ENCODE measurements at regions not wholly inside any gene's neighbourhood (a gene's known extent, or its start where the extent isn't known, plus 50 kb on each side); places are given as distances from the start of the nearest gene placed in this dataset.
A peak's percentile ranks its signal among the peaks of the same experiment; 100 is the strongest.

GRCh38 chr17:79524213-79525187 is 86.4 kb downstream of the RBFOX3 start:
- peak in 2 of 8 experiments; percentile 63 to 92 for ATAC-seq (replicated peaks in 6 of 8)
- Histone ChIP-seq H3K4me3 (no peak overlapping the region), H3K27ac (no peak overlapping the region), H3K4me1 (replicated peaks in 1 of 2) (peaks cover 16 to 19% of the 10 kb centered on the region in 2 donors)
- 0 to 93% (median 82%) methylated on average over 1 to 13 of the region's 19 CpGs; no CpG with 5 or more reads in 3 of the 10 experiments for WGBS, 10 experiments
- in situ Hi-C loops (cut with MboI; ENCODE audit: low pct_unique_long_range_greater_than_20kb in 2 of 9, low sequenced_read_pairs in 9 of 9, unreplicated experiment in 9 of 9) = no loop called here

- no peak overlapping the region for H3K4me3 ChIP-seq
- in situ Hi-C loops (cut with MboI; ENCODE audit: low pct_unique_long_range_greater_than_20kb in 2 of 9, low sequenced_read_pairs in 9 of 9, unreplicated experiment in 9 of 9) = no loop called here
- 0 to 100% (median 96%) methylated on average over 1 to 2 of the region's 6 CpGs; no CpG with 5 or more reads in 4 of the 10 experiments for WGBS, 10 experiments
- ATAC-seq (replicated peaks in 6 of 8) = no peak
- peaks cover 31 to 35% of the 10 kb centered on the region in 2 donors for H3K4me1 ChIP-seq (replicated peaks in 1 of 2)
- H3K27ac ChIP-seq = no peak overlapping the region
Observed at GRCh38 chr17:79522414-79522813, 88.4 kb downstream of the RBFOX3 start.

GRCh38 chr17:79521225-79521624 is 89.6 kb downstream of the RBFOX3 start:
- H3K27ac ChIP-seq = no peak overlapping the region
- H3K4me3 ChIP-seq = no peak overlapping the region
- 0 to 89% (median 42%) methylated on average over 1 to 3 of the region's 4 CpGs; no CpG with 5 or more reads in 4 of the 10 experiments for WGBS, 10 experiments
- no peak for ATAC-seq (replicated peaks in 6 of 8)
- H3K4me1 ChIP-seq (replicated peaks in 1 of 2) = peaks cover 43 to 47% of the 10 kb centered on the region in 2 donors
- in situ Hi-C loops (cut with MboI; ENCODE audit: low pct_unique_long_range_greater_than_20kb in 2 of 9, low sequenced_read_pairs in 9 of 9, unreplicated experiment in 9 of 9) = no loop called here

GRCh38 chr17:79520167-79521165 is 90.4 kb downstream of the RBFOX3 start:
- H3K4me3 ChIP-seq = no peak overlapping the region
- in situ Hi-C loops (cut with MboI; ENCODE audit: low pct_unique_long_range_greater_than_20kb in 2 of 9, low sequenced_read_pairs in 9 of 9, unreplicated experiment in 9 of 9) = no loop called here
- H3K4me1 ChIP-seq (replicated peaks in 1 of 2) = peaks cover 51 to 55% of the 10 kb centered on the region in 2 donors
- WGBS, 10 experiments = 0 to 80% (median 61%) methylated on average over 2 to 5 of the region's 39 CpGs; no CpG with 5 or more reads in 5 of the 10 experiments
- H3K27ac ChIP-seq = peak overlapping the region in 1 of 2 donors; percentile 59
- ATAC-seq (replicated peaks in 6 of 8) = peak in 4 of 8 experiments; percentile 51 to 71 (median 58)

- no peak for ATAC-seq (replicated peaks in 6 of 8)
- 45 to 100% (median 60%) methylated on average over 3 to 5 of the region's 11 CpGs; no CpG with 5 or more reads in 5 of the 10 experiments for whole genome bisulfite sequencing, 10 experiments
- no peak overlapping the region for H3K4me3 ChIP-seq
- peaks cover 56 to 57% of the 10 kb centered on the region in 2 donors for H3K4me1 ChIP-seq (replicated peaks in 1 of 2)
- in situ Hi-C loops (cut with MboI; ENCODE audit: low pct_unique_long_range_greater_than_20kb in 2 of 9, low sequenced_read_pairs in 9 of 9, unreplicated experiment in 9 of 9) = no loop called here
- no peak overlapping the region for H3K27ac ChIP-seq
Observed at GRCh38 chr17:79519601-79520000, 91.2 kb downstream of the RBFOX3 start.

GRCh38 chr17:79518585-79519523 is 92.0 kb downstream of the RBFOX3 start:
- ATAC-seq (replicated peaks in 6 of 8) = no peak
- WGBS, 10 experiments = 6 to 71% (median 44%) methylated on average over 3 to 9 of the region's 31 CpGs; no CpG with 5 or more reads in 4 of the 10 experiments
- H3K27ac ChIP-seq = peak overlapping the region in 1 of 2 donors; percentile 39
- H3K4me3 ChIP-seq = no peak overlapping the region
- H3K4me1 ChIP-seq (replicated peaks in 1 of 2) = peaks cover 56 to 57% of the 10 kb centered on the region in 2 donors
- in situ Hi-C loops (cut with MboI; ENCODE audit: low pct_unique_long_range_greater_than_20kb in 2 of 9, low sequenced_read_pairs in 9 of 9, unreplicated experiment in 9 of 9) = no loop called here

GRCh38 chr17:79517827-79518584 is 92.8 kb downstream of the RBFOX3 start:
- Histone ChIP-seq H3K4me1 (replicated peaks in 1 of 2) (peaks cover 56 to 57% of the 10 kb centered on the region in 2 donors), H3K4me3 (no peak overlapping the region), H3K27ac (peak overlapping the region in 1 of 2 donors; percentile 39)
- in situ Hi-C loops (cut with MboI; ENCODE audit: low pct_unique_long_range_greater_than_20kb in 2 of 9, low sequenced_read_pairs in 9 of 9, unreplicated experiment in 9 of 9) = no loop called here
- ATAC-seq (replicated peaks in 6 of 8) = peak in 5 of 8 experiments; percentile 61 to 85 (median 66)
- 17 to 64% (median 30%) methylated on average over 1 to 11 of the region's 24 CpGs for WGBS, 10 experiments

GRCh38 chr17:79515646-79516571 is 94.9 kb downstream of the RBFOX3 start:
- peak in 1 of 8 experiments; percentile 5 for ATAC-seq (replicated peaks in 6 of 8)
- WGBS, 10 experiments = 0 to 73% (median 37%) methylated on average over 2 to 9 of the region's 21 CpGs; no CpG with 5 or more reads in 1 of the 10 experiments
- H3K4me1 ChIP-seq (replicated peaks in 1 of 2) = peaks cover 56 to 57% of the 10 kb centered on the region in 2 donors
- in situ Hi-C loops (cut with MboI; ENCODE audit: low pct_unique_long_range_greater_than_20kb in 2 of 9, low sequenced_read_pairs in 9 of 9, unreplicated experiment in 9 of 9) = no loop called here
- H3K4me3 ChIP-seq = no peak overlapping the region
- H3K27ac ChIP-seq = peak overlapping the region in 1 of 2 donors; percentile 7

GRCh38 chr17:79515110-79515509 is 95.7 kb downstream of the RBFOX3 start:
- 86 to 100% (median 86%) methylated on average over 3 to 4 of the region's 7 CpGs; no CpG with 5 or more reads in 7 of the 10 experiments for WGBS, 10 experiments
- no peak overlapping the region for H3K4me3 ChIP-seq
- no peak for ATAC-seq (replicated peaks in 6 of 8)
- no peak overlapping the region for H3K27ac ChIP-seq
- peaks cover 48 to 53% of the 10 kb centered on the region in 2 donors for H3K4me1 ChIP-seq (replicated peaks in 1 of 2)
- in situ Hi-C loops (cut with MboI; ENCODE audit: low pct_unique_long_range_greater_than_20kb in 2 of 9, low sequenced_read_pairs in 9 of 9, unreplicated experiment in 9 of 9) = no loop called here

GRCh38 chr17:79513820-79514535 is 96.9 kb downstream of the RBFOX3 start:
- Histone ChIP-seq H3K4me3 (no peak overlapping the region), H3K4me1 (replicated peaks in 1 of 2) (peaks cover 45 to 50% of the 10 kb centered on the region in 2 donors), H3K27ac (no peak overlapping the region)
- WGBS, 10 experiments = 25 to 100% (median 80%) methylated on average over 2 to 4 of the region's 17 CpGs; no CpG with 5 or more reads in 5 of the 10 experiments
- in situ Hi-C loops (cut with MboI; ENCODE audit: low pct_unique_long_range_greater_than_20kb in 2 of 9, low sequenced_read_pairs in 9 of 9, unreplicated experiment in 9 of 9) = no loop called here
- peak in 2 of 8 experiments; percentile 35 to 56 for ATAC-seq (replicated peaks in 6 of 8)
